ENCODE measurements at regions not wholly inside any gene's neighbourhood (a gene's known extent, or its start where the extent isn't known, plus 50 kb on each side); places are given as distances from the start of the nearest gene placed in this dataset.
"Not testable (repeated sequence)": the region's sequence is repeated elsewhere in the genome, so short reads cannot be mapped to it uniquely, and the experiment has no call there.

- Histone ChIP-seq H3K9me3 (replicated peaks; ENCODE audit: insufficient read depth, low read length) (no peaks in the 10 kb centered on the region), H3F3A (ENCODE audit: insufficient read depth, low read length) (no peaks in the 10 kb centered on the region), H3K27me3 (replicated peaks; ENCODE audit: insufficient read depth, low read length) (no peaks in the 10 kb centered on the region), H4K20me1 (ENCODE audit: insufficient read depth, low read length) (no peaks in the 10 kb centered on the region), H3K79me2 (ENCODE audit: low read length) (peaks cover 24% of the 10 kb centered on the region), H3K4me3 (ENCODE audit: low read length) (no peak overlapping the region), H3K9me2 (replicated peaks; ENCODE audit: insufficient read depth, low read length) (no peaks in the 10 kb centered on the region), H3K9ac (ENCODE audit: low read length) (no peak overlapping the region), H3K4me2 (ENCODE audit: low read depth, low read length) (no peak overlapping the region), H3K4me1 (ENCODE audit: low read length) (no peaks in the 10 kb centered on the region), H3K27ac (ENCODE audit: low read length) (no peak overlapping the region), H3K36me3 (replicated peaks; ENCODE audit: insufficient read depth, low read length) (no peaks in the 10 kb centered on the region), H2AFZ (ENCODE audit: low read length) (no peak overlapping the region)
- TF ChIP-seq CTCF (IDR thresholded peaks at IDR 0.05; ENCODE audit: low read length) (no peak), EZH2 (optimal IDR thresholded peaks at IDR 0.05; ENCODE audit: low read depth, low read length) (no peak), EZH2phosphoT487 (IDR thresholded peaks at IDR 0.05; ENCODE audit: low read length) (no peak)
- no peak for DNase-seq
Observed at GRCh38 chr7:67309764-67310549, 313.3 kb downstream of the TYW1 start.

- Histone ChIP-seq H3K36me3 (replicated peaks; ENCODE audit: insufficient read depth, low read length) (no peaks in the 10 kb centered on the region), H3K9ac (ENCODE audit: low read length) (no peak overlapping the region), H4K20me1 (ENCODE audit: insufficient read depth, low read length) (no peaks in the 10 kb centered on the region), H3K9me3 (replicated peaks; ENCODE audit: insufficient read depth, low read length) (no peaks in the 10 kb centered on the region), H3K9me2 (replicated peaks; ENCODE audit: insufficient read depth, low read length) (no peaks in the 10 kb centered on the region), H3K27ac (ENCODE audit: low read length) (no peak overlapping the region), H3F3A (ENCODE audit: insufficient read depth, low read length) (no peaks in the 10 kb centered on the region), H3K79me2 (ENCODE audit: low read length) (peaks cover 6% of the 10 kb centered on the region; the same call in 1 of the 2 replicates), H3K4me3 (ENCODE audit: low read length) (no peak overlapping the region), H2AFZ (ENCODE audit: low read length) (no peak overlapping the region), H3K4me2 (ENCODE audit: low read depth, low read length) (no peak overlapping the region), H3K27me3 (replicated peaks; ENCODE audit: insufficient read depth, low read length) (no peaks in the 10 kb centered on the region), H3K4me1 (ENCODE audit: low read length) (no peaks in the 10 kb centered on the region)
- TF ChIP-seq EZH2phosphoT487 (IDR thresholded peaks at IDR 0.05; ENCODE audit: low read length), result no peak
- no peak for TF ChIP-seq EZH2 (optimal IDR thresholded peaks at IDR 0.05; ENCODE audit: low read depth, low read length)
- TF ChIP-seq CTCF (IDR thresholded peaks at IDR 0.05; ENCODE audit: low read length), result no peak
- DNase-seq, result no peak
Observed at GRCh38 chr7:67311901-67312300, 315.3 kb downstream of the TYW1 start.

GRCh38 chr7:67313213-67313612 is 316.6 kb downstream of the TYW1 start:
- H3K4me1 ChIP-seq (ENCODE audit: low read length), result no peaks in the 10 kb centered on the region
- H3K27me3 ChIP-seq (replicated peaks; ENCODE audit: insufficient read depth, low read length), result no peaks in the 10 kb centered on the region
- H3K79me2 ChIP-seq (ENCODE audit: low read length), result peaks cover 3% of the 10 kb centered on the region; the same call in 1 of the 2 replicates
- no peak overlapping the region for H3K4me2 ChIP-seq (ENCODE audit: low read depth, low read length)
- H2AFZ ChIP-seq (ENCODE audit: low read length), result no peak overlapping the region
- no peaks in the 10 kb centered on the region for H3K9me3 ChIP-seq (replicated peaks; ENCODE audit: insufficient read depth, low read length)
- H3K4me3 ChIP-seq (ENCODE audit: low read length), result no peak overlapping the region
- H3F3A ChIP-seq (ENCODE audit: insufficient read depth, low read length), result no peaks in the 10 kb centered on the region
- TF ChIP-seq EZH2phosphoT487 (IDR thresholded peaks at IDR 0.05; ENCODE audit: low read length) (no peak), CTCF (IDR thresholded peaks at IDR 0.05; ENCODE audit: low read length) (no peak), EZH2 (optimal IDR thresholded peaks at IDR 0.05; ENCODE audit: low read depth, low read length) (no peak)
- no peaks in the 10 kb centered on the region for H4K20me1 ChIP-seq (ENCODE audit: insufficient read depth, low read length)
- no peaks in the 10 kb centered on the region for H3K9me2 ChIP-seq (replicated peaks; ENCODE audit: insufficient read depth, low read length)
- no peak overlapping the region for H3K9ac ChIP-seq (ENCODE audit: low read length)
- H3K36me3 ChIP-seq (replicated peaks; ENCODE audit: insufficient read depth, low read length), result no peaks in the 10 kb centered on the region
- H3K27ac ChIP-seq (ENCODE audit: low read length), result no peak overlapping the region
- DNase-seq, result no peak

- not testable (repeated sequence) for H3K4me1 ChIP-seq (ENCODE audit: low read length); H3F3A ChIP-seq (ENCODE audit: insufficient read depth, low read length); DNase-seq; H2AFZ ChIP-seq (ENCODE audit: low read length); H3K9ac ChIP-seq (ENCODE audit: low read length); H3K36me3 ChIP-seq (replicated peaks; ENCODE audit: insufficient read depth, low read length); H3K9me3 ChIP-seq (replicated peaks; ENCODE audit: insufficient read depth, low read length); H3K27ac ChIP-seq (ENCODE audit: low read length); H4K20me1 ChIP-seq (ENCODE audit: insufficient read depth, low read length); H3K4me3 ChIP-seq (ENCODE audit: low read length); H3K27me3 ChIP-seq (replicated peaks; ENCODE audit: insufficient read depth, low read length); H3K9me2 ChIP-seq (replicated peaks; ENCODE audit: insufficient read depth, low read length); H3K79me2 ChIP-seq (ENCODE audit: low read length); H3K4me2 ChIP-seq (ENCODE audit: low read depth, low read length)
Observed at GRCh38 chr7:67316902-67317301, 320.3 kb downstream of the TYW1 start.

GRCh38 chr7:67328257-67328656 is 331.6 kb downstream of the TYW1 start:
- not testable (repeated sequence) for H3K27me3 ChIP-seq (replicated peaks; ENCODE audit: insufficient read depth, low read length); H3K4me1 ChIP-seq (ENCODE audit: low read length); H3K36me3 ChIP-seq (replicated peaks; ENCODE audit: insufficient read depth, low read length); H3K4me2 ChIP-seq (ENCODE audit: low read depth, low read length); H2AFZ ChIP-seq (ENCODE audit: low read length); H3K4me3 ChIP-seq (ENCODE audit: low read length); H3K9ac ChIP-seq (ENCODE audit: low read length); H3K9me3 ChIP-seq (replicated peaks; ENCODE audit: insufficient read depth, low read length); H4K20me1 ChIP-seq (ENCODE audit: insufficient read depth, low read length); H3K79me2 ChIP-seq (ENCODE audit: low read length); H3K9me2 ChIP-seq (replicated peaks; ENCODE audit: insufficient read depth, low read length); H3F3A ChIP-seq (ENCODE audit: insufficient read depth, low read length); DNase-seq; H3K27ac ChIP-seq (ENCODE audit: low read length)
